Left lung (tissue), 4 donors: ENCODE measurements at regions not wholly inside any gene's neighbourhood (a gene's known extent, or its start where the extent isn't known, plus 50 kb on each side); places are given as distances from the start of the nearest gene placed in this dataset.

Source experiments
- ATAC-seq: fragments of 200-7000 bp; cut with Tn5 transposase; one replicate; pipeline ENCODE4 v1.9.1; 2020; ENCODE audit warnings: moderate library complexity
- DNase-seq, 4 donors: peaks; one replicate each; pipeline ENCODE4 v3.0.0-alpha.2; 2013 to 2020
- H3K27ac ChIP-seq, 2 donors: fragments of 200-600 bp; sonication (generic) in 1 of 2; one replicate each; pipeline versions ENCODE4 v1.5.0 to v1.8.0; 2020 to 2021
- H3K27me3 ChIP-seq, 2 donors: fragments of 200-600 bp; sonication (generic) in 1 of 2; one replicate each; pipeline versions ENCODE4 v1.5.0 to v1.8.0; 2020 to 2021
- H3K36me3 ChIP-seq, 2 donors: fragments of 200-600 bp; sonication (generic) in 1 of 2; one replicate each; pipeline versions ENCODE4 v1.5.0 to v1.8.0; 2020 to 2021
- H3K4me1 ChIP-seq, 2 donors: fragments of 200-600 bp; one replicate each; pipeline ENCODE4 v1.8.0; 2021
- H3K4me3 ChIP-seq, 2 donors: fragments of 200-600 bp; sonication (generic) in 1 of 2; one replicate each; pipeline versions ENCODE4 v1.5.0 to v1.8.0; 2020 to 2021; ENCODE audit warnings: mild to moderate bottlenecking in 1 of 2
- H3K9me3 ChIP-seq, 2 donors: fragments of 200-600 bp; sonication (generic) in 1 of 2; one replicate each; pipeline versions ENCODE4 v1.5.0 to v1.8.0; 2020 to 2021
- intact Hi-C, 2 donors: fragments of 100-400 bp; cut with DNase I; formaldehyde crosslinking; loops; one replicate each; pipeline versions ENCODE4 v1.11.2 to v1.14.2; 2022
- TF ChIP-seq, protein P1 (sequence below), 2 donors: fragments of 200-600 bp; sonication (generic) in 1 of 2; IDR thresholded peaks; one replicate each; pipeline versions ENCODE4 v1.5.0 to v1.8.0; 2021; ENCODE audit warnings: antibody characterized with exemption in 2 of 2
- donor health status: DM: no; HTN: yes; CAD: no.
- donor health status: DM: no; HTN: no; CAD: no.

GRCh38 chr3:31370681-31371080, 162.0 kb upstream of the STT3B start:
- peak; percentile 82 for ATAC-seq
- no peak for DNase-seq
- TF ChIP-seq, protein P1, sequence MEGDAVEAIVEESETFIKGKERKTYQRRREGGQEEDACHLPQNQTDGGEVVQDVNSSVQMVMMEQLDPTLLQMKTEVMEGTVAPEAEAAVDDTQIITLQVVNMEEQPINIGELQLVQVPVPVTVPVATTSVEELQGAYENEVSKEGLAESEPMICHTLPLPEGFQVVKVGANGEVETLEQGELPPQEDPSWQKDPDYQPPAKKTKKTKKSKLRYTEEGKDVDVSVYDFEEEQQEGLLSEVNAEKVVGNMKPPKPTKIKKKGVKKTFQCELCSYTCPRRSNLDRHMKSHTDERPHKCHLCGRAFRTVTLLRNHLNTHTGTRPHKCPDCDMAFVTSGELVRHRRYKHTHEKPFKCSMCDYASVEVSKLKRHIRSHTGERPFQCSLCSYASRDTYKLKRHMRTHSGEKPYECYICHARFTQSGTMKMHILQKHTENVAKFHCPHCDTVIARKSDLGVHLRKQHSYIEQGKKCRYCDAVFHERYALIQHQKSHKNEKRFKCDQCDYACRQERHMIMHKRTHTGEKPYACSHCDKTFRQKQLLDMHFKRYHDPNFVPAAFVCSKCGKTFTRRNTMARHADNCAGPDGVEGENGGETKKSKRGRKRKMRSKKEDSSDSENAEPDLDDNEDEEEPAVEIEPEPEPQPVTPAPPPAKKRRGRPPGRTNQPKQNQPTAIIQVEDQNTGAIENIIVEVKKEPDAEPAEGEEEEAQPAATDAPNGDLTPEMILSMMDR (IDR thresholded peaks at IDR 0.05): no peak
- Histone ChIP-seq H3K4me1 (peaks cover 6 to 8% of the 10 kb centered on the region in 2 donors), H3K27ac (peak overlapping the region; percentile 24 to 61), H3K9me3 (no peaks in the 10 kb centered on the region), H3K36me3 (no peaks in the 10 kb centered on the region), H3K27me3 (no peaks in the 10 kb centered on the region), H3K4me3 (no peak overlapping the region)
- intact Hi-C loops: no loop called here

- peaks cover 6 to 8% of the 10 kb centered on the region in 2 donors for H3K4me1 ChIP-seq
- no peak overlapping the region for H3K4me3 ChIP-seq
- DNase-seq: no peak
- no peaks in the 10 kb centered on the region for H3K36me3 ChIP-seq
- no peak for ATAC-seq
- H3K27me3 ChIP-seq: no peaks in the 10 kb centered on the region
- H3K9me3 ChIP-seq: no peaks in the 10 kb centered on the region
- H3K27ac ChIP-seq: peak overlapping the region in 1 of 2 donors; percentile 61
- intact Hi-C loops: no loop called here
- TF ChIP-seq, protein P1 (IDR thresholded peaks at IDR 0.05): no peak
These were observed 161.1 kb upstream of the STT3B start for GRCh38 chr3:31371484-31372177.

GRCh38 chr3:31373681-31374080, 159.0 kb upstream of the STT3B start:
- no peak overlapping the region for H3K27ac ChIP-seq
- peaks cover 6 to 8% of the 10 kb centered on the region in 2 donors for H3K4me1 ChIP-seq
- no peaks in the 10 kb centered on the region for H3K9me3 ChIP-seq
- intact Hi-C loops: no loop called here
- no peaks in the 10 kb centered on the region for H3K27me3 ChIP-seq
- no peak for DNase-seq
- TF ChIP-seq, protein P1 (IDR thresholded peaks at IDR 0.05): no peak
- H3K36me3 ChIP-seq: no peaks in the 10 kb centered on the region
- no peak overlapping the region for H3K4me3 ChIP-seq
- no peak for ATAC-seq

- H3K27ac ChIP-seq: peak overlapping the region in 1 of 2 donors; percentile 45
- H3K4me1 ChIP-seq: no peaks in the 10 kb centered on the region
- no peak overlapping the region for H3K4me3 ChIP-seq
- no peaks in the 10 kb centered on the region for H3K9me3 ChIP-seq
- H3K27me3 ChIP-seq: no peaks in the 10 kb centered on the region
- H3K36me3 ChIP-seq: no peaks in the 10 kb centered on the region
- TF ChIP-seq, protein P1 (IDR thresholded peaks at IDR 0.05): no peak
- intact Hi-C loops: no loop called here
- DNase-seq (peak in 1 of 4 donors; percentile 70), ATAC-seq (peak; percentile 95)
These were observed 155.6 kb upstream of the STT3B start for GRCh38 chr3:31377045-31377642.

- TF ChIP-seq, protein P1 (IDR thresholded peaks at IDR 0.05): no peak
- intact Hi-C loops: no loop called here
- ATAC-seq (no peak), DNase-seq (no peak)
- Histone ChIP-seq H3K4me3 (no peak overlapping the region), H3K27me3 (no peaks in the 10 kb centered on the region), H3K27ac (no peak overlapping the region), H3K9me3 (no peaks in the 10 kb centered on the region), H3K36me3 (no peaks in the 10 kb centered on the region), H3K4me1 (no peaks in the 10 kb centered on the region)
These were observed 154.5 kb upstream of the STT3B start for GRCh38 chr3:31378231-31378630.
